Smooth muscle cell (in vitro differentiated cells): ENCODE measurements at regions not wholly inside any gene's neighbourhood (a gene's known extent, or its start where the extent isn't known, plus 50 kb on each side); places are given as distances from the start of the nearest gene placed in this dataset.
A peak's percentile ranks its signal among the peaks of the same experiment; 100 is the strongest.

Source experiments
- DNase-seq: peaks from one replicate; lab custom pipeline; 2025; ENCODE audit not compliant: unreplicated experiment; lab: John Stamatoyannopoulos, UW
- H2AFZ ChIP-seq: fragments of 200-600 bp; sonication (generic); 2 replicates; pipeline ENCODE4 v1.6.0; 2016; ENCODE audit warnings: antibody characterized with exemption, low read depth, mild to moderate bottlenecking
- H3F3A ChIP-seq: fragments of 200-600 bp; sonication (generic); 2 replicates; pipeline ENCODE4 v1.6.0; 2017; ENCODE audit warnings: antibody characterized with exemption, low read depth
- H3K27ac ChIP-seq: fragments of 200-600 bp; sonication (generic); 2 replicates; pipeline ENCODE4 v1.5.1; 2016; ENCODE audit warnings: low read depth, mild to moderate bottlenecking
- H3K27me3 ChIP-seq: fragments of 200-600 bp; sonication (generic); 2 replicates; pipeline ENCODE4 v1.6.1; 2016; ENCODE audit warnings: low read depth, mild to moderate bottlenecking
- H3K36me3 ChIP-seq: fragments of 200-600 bp; sonication (generic); 2 replicates; pipeline ENCODE4 v1.5.1; 2016; ENCODE audit warnings: low read depth
- H3K4me1 ChIP-seq: fragments of 200-600 bp; sonication (generic); 2 replicates; pipeline ENCODE4 v1.5.1; 2016; ENCODE audit warnings: low read depth
- H3K4me2 ChIP-seq: fragments of 200-600 bp; sonication (generic); 2 replicates; pipeline ENCODE4 v1.6.0; 2016; ENCODE audit warnings: mild to moderate bottlenecking
- H3K4me3 ChIP-seq: fragments of 200-600 bp; sonication (generic); 2 replicates; pipeline ENCODE4 v1.5.1; 2016; ENCODE audit warnings: mild to moderate bottlenecking
- H3K79me2 ChIP-seq: fragments of 200-600 bp; sonication (generic); 2 replicates; pipeline ENCODE4 v1.6.0; 2016; ENCODE audit warnings: low read depth, mild to moderate bottlenecking
- H3K9ac ChIP-seq: fragments of 200-600 bp; sonication (generic); 2 replicates; pipeline ENCODE4 v1.6.0; 2016; ENCODE audit warnings: low read depth
- H3K9me3 ChIP-seq: fragments of 200-600 bp; sonication (generic); replicated peaks from 2 replicates; pipeline ENCODE4 v1.5.1; 2016; ENCODE audit warnings: low read depth
- H4K20me1 ChIP-seq: fragments of 200-600 bp; sonication (generic); 2 replicates; pipeline ENCODE4 v1.6.0; 2016; ENCODE audit warnings: low read depth
- CTCF ChIP-seq: fragments of 200-600 bp; sonication (generic); IDR thresholded peaks from 2 replicates; pipeline ENCODE4 v1.5.1; 2017; ENCODE audit warnings: borderline replicate concordance, mild to moderate bottlenecking, antibody characterized with exemption; ENCODE audit not compliant: insufficient read depth, poor library complexity, severe bottlenecking
- WGBS: methylation state at CpG from one replicate; pipeline ENCODE4 v1.1.7; 2016; ENCODE audit warnings: low lambda C conversion rate; 5-methylcytosine and 5-hydroxymethylcytosine counted together

- Histone ChIP-seq H3K4me3 (no peak overlapping the region), H3K36me3 (no peaks in the 10 kb centered on the region), H3K27ac (no peak overlapping the region), H3K4me2 (no peak overlapping the region), H4K20me1 (no peaks in the 10 kb centered on the region), H2AFZ (no peak overlapping the region), H3K27me3 (peaks cover 33% of the 10 kb centered on the region), H3K9ac (no peak overlapping the region), H3K79me2 (no peaks in the 10 kb centered on the region), H3K9me3 (no peaks in the 10 kb centered on the region), H3F3A (no peaks in the 10 kb centered on the region), H3K4me1 (no peaks in the 10 kb centered on the region)
- TF ChIP-seq CTCF, result no peak
- no peak for DNase-seq
- WGBS, result 88% methylated on average over 25 of the region's 25 CpGs
These were observed 73.8 kb upstream of the FBRSL1 start for GRCh38 chr12:132416121-132416673.

GRCh38 chr12:132415327-132416120 is 74.4 kb upstream of the FBRSL1 start:
- Histone ChIP-seq H3K4me3 (no peak overlapping the region), H3K36me3 (no peaks in the 10 kb centered on the region), H4K20me1 (no peaks in the 10 kb centered on the region), H3F3A (no peaks in the 10 kb centered on the region), H3K9ac (no peak overlapping the region), H2AFZ (no peak overlapping the region), H3K27me3 (peaks cover 28% of the 10 kb centered on the region), H3K9me3 (no peaks in the 10 kb centered on the region), H3K4me2 (peak overlapping the region; percentile 74), H3K79me2 (no peaks in the 10 kb centered on the region), H3K27ac (no peak overlapping the region), H3K4me1 (no peaks in the 10 kb centered on the region)
- no peak for TF ChIP-seq CTCF
- 80% methylated on average over 25 of the region's 25 CpGs for WGBS
- no peak for DNase-seq

- WGBS, result 24% methylated on average over 20 of the region's 30 CpGs
- no peak overlapping the region for H2AFZ ChIP-seq
- no peak overlapping the region for H3K9ac ChIP-seq
- H3K27me3 ChIP-seq, result peaks cover 22% of the 10 kb centered on the region
- H3K9me3 ChIP-seq, result no peaks in the 10 kb centered on the region
- H3K27ac ChIP-seq, result no peak overlapping the region
- no peaks in the 10 kb centered on the region for H3K36me3 ChIP-seq
- H3K79me2 ChIP-seq, result no peaks in the 10 kb centered on the region
- peak overlapping the region; percentile 74 for H3K4me2 ChIP-seq
- no peak overlapping the region for H3K4me3 ChIP-seq
- no peaks in the 10 kb centered on the region for H3F3A ChIP-seq
- no peaks in the 10 kb centered on the region for H4K20me1 ChIP-seq
- peak; percentile 37 for DNase-seq
- peak; percentile 91 for TF ChIP-seq CTCF
- no peaks in the 10 kb centered on the region for H3K4me1 ChIP-seq
These were observed 75.2 kb upstream of the FBRSL1 start for GRCh38 chr12:132414634-132415326.
